ENCODE measurements at regions not wholly inside any gene's neighbourhood (a gene's known extent, or its start where the extent isn't known, plus 50 kb on each side); places are given as distances from the start of the nearest gene placed in this dataset.

GRCh38 chr15:37870711-37871110, 63.7 kb upstream of the TMCO5A start:
- H3K9me3 Mint-ChIP-seq, result no peaks in the 10 kb centered on the region
- H3K4me1 Mint-ChIP-seq, result peaks cover 22% of the 10 kb centered on the region
- H3K4me3 Mint-ChIP-seq, result no peak overlapping the region
- DNase-seq, result no peak
- H3K36me3 Mint-ChIP-seq (ENCODE audit: low read depth), result no peaks in the 10 kb centered on the region
- TF ChIP-seq CTCF (IDR thresholded peaks at IDR 0.05), result no peak
- H3K27me3 Mint-ChIP-seq (ENCODE audit: low read depth, poor library complexity), result no peaks in the 10 kb centered on the region
- H3K27ac Mint-ChIP-seq, result no peak overlapping the region

- TF ChIP-seq CTCF (IDR thresholded peaks at IDR 0.05), result no peak
- Mint-ChIP-seq H3K36me3 (ENCODE audit: low read depth) (no peaks in the 10 kb centered on the region), H3K9me3 (no peaks in the 10 kb centered on the region), H3K4me3 (no peak overlapping the region), H3K27ac (peak overlapping the region; percentile 3), H3K27me3 (ENCODE audit: low read depth, poor library complexity) (peaks cover 3% of the 10 kb centered on the region), H3K4me1 (peaks cover 31% of the 10 kb centered on the region)
- no peak for DNase-seq
Observed at GRCh38 chr15:37872661-37873060, 61.8 kb upstream of the TMCO5A start.

- H3K4me1 Mint-ChIP-seq, result peaks cover 37% of the 10 kb centered on the region
- no peaks in the 10 kb centered on the region for H3K36me3 Mint-ChIP-seq (ENCODE audit: low read depth)
- no peak for DNase-seq
- H3K4me3 Mint-ChIP-seq, result no peak overlapping the region
- H3K9me3 Mint-ChIP-seq, result no peaks in the 10 kb centered on the region
- H3K27ac Mint-ChIP-seq, result no peak overlapping the region
- no peak for TF ChIP-seq CTCF (IDR thresholded peaks at IDR 0.05)
- peaks cover 3% of the 10 kb centered on the region for H3K27me3 Mint-ChIP-seq (ENCODE audit: low read depth, poor library complexity)
Observed at GRCh38 chr15:37873336-37873735, 61.1 kb upstream of the TMCO5A start.

GRCh38 chr15:37876900-37877299, 57.5 kb upstream of the TMCO5A start:
- no peak overlapping the region for H3K27ac Mint-ChIP-seq
- DNase-seq, result no peak
- H3K9me3 Mint-ChIP-seq, result no peaks in the 10 kb centered on the region
- TF ChIP-seq CTCF (IDR thresholded peaks at IDR 0.05), result no peak
- peaks cover 55% of the 10 kb centered on the region for H3K4me1 Mint-ChIP-seq
- peaks cover 3% of the 10 kb centered on the region for H3K27me3 Mint-ChIP-seq (ENCODE audit: low read depth, poor library complexity)
- no peaks in the 10 kb centered on the region for H3K36me3 Mint-ChIP-seq (ENCODE audit: low read depth)
- no peak overlapping the region for H3K4me3 Mint-ChIP-seq

- no peak for DNase-seq
- TF ChIP-seq CTCF (IDR thresholded peaks at IDR 0.05), result no peak
- H3K9me3 Mint-ChIP-seq, result no peaks in the 10 kb centered on the region
- peaks cover 3% of the 10 kb centered on the region for H3K27me3 Mint-ChIP-seq (ENCODE audit: low read depth, poor library complexity)
- H3K4me3 Mint-ChIP-seq, result peak overlapping the region; percentile 10
- H3K27ac Mint-ChIP-seq, result peak overlapping the region; percentile 47
- peaks cover 56% of the 10 kb centered on the region for H3K4me1 Mint-ChIP-seq
- no peaks in the 10 kb centered on the region for H3K36me3 Mint-ChIP-seq (ENCODE audit: low read depth)
Observed at GRCh38 chr15:37877851-37878741, 56.3 kb upstream of the TMCO5A start.
